ENCODE measurements at regions not wholly inside any gene's neighbourhood (a gene's known extent, or its start where the extent isn't known, plus 50 kb on each side); places are given as distances from the start of the nearest gene placed in this dataset.
"Not testable (repeated sequence)": the region's sequence is repeated elsewhere in the genome, so short reads cannot be mapped to it uniquely, and the experiment has no call there.

DNA sequence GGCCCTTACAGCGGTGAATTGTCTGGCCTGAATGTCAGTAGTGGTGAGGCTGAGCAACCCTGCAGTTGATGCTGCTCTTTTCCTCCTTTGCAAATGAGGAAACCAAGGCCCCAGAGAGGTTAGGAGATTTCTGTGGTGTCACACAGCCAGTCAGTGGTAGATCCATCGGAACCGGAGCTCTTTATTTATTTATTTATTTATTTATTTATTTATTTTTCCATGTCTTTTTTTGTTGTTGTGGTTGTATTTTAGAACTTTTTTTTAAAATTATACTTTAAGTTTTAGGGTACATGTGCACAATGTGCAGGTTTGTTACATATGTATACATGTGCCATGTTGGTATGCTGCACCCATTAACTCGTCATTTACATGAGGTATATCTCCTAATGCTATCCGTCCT lies 368.4 kb upstream of the CLINT1 start:
- DNase-seq; H4K8ac ChIP-seq (ENCODE audit: low read length); H3K36me3 ChIP-seq (ENCODE audit: control insufficient read depth in 1 of 2, insufficient read depth in 2 of 2, low read depth in 1 of 2, low read length in 2 of 2); H3K4ac ChIP-seq (ENCODE audit: low read depth in 1 of 2, low read length in 2 of 2); H2BK12ac ChIP-seq (ENCODE audit: low read length in 2 of 2); H3K14ac ChIP-seq (ENCODE audit: low read length in 2 of 2); H3K79me1 ChIP-seq (replicated peaks; ENCODE audit: low read length, poor library complexity, severe bottlenecking); H3K18ac ChIP-seq (ENCODE audit: low read depth in 1 of 2, low read length in 2 of 2); H2AFZ ChIP-seq (ENCODE audit: low read depth, low read length); H3K9ac ChIP-seq (ENCODE audit: low read length); H3K4me2 ChIP-seq (ENCODE audit: low read length, poor library complexity, severe bottlenecking); H2BK15ac ChIP-seq (ENCODE audit: low read depth, poor library complexity, severe bottlenecking); H2AK5ac ChIP-seq (ENCODE audit: low read length, severe bottlenecking); H4K91ac ChIP-seq (ENCODE audit: low read length); H3K9me3 ChIP-seq (ENCODE audit: control insufficient read depth, low read length); H2BK5ac ChIP-seq (ENCODE audit: low read depth, low read length, poor library complexity, severe bottlenecking); H3K27ac ChIP-seq (ENCODE audit: low read length, poor library complexity, severe bottlenecking); H3K4me3 ChIP-seq (ENCODE audit: insufficient read depth in 1 of 2, low read depth in 1 of 2, low read length in 2 of 2); H3K27me3 ChIP-seq (ENCODE audit: control insufficient read depth in 1 of 2, insufficient read depth in 1 of 2, low read length in 2 of 2); H3K4me1 ChIP-seq (ENCODE audit: control insufficient read depth, insufficient read depth, low read depth, low read length); H3K23ac ChIP-seq (ENCODE audit: low read length in 2 of 2); H2BK120ac ChIP-seq (ENCODE audit: low read depth, low read length): not testable (repeated sequence)
- 93% methylated on average over 1 of the region's 5 CpGs for whole genome bisulfite sequencing

DNA sequence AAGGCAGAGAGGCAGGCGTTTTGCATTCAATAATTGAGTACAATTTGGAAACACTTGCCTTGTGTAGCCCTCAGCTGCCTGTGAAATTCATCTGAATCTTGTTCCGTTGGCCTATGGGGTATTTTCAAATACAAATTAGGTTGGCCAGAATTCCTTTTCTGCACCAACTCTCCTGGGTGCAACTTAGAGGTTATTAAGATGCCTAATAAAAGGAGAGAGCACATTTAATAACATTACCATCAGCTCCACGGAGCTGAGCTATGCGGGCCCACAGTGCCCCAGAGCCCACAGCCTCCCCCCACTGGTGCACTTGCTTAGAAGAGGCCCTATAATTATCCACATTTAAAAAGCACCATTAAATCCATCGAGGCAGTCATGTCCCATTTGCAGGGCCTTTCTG lies 367.6 kb upstream of the CLINT1 start:
- Histone ChIP-seq H2BK120ac (ENCODE audit: low read depth, low read length) (no peak overlapping the region), H3K4me3 (ENCODE audit: insufficient read depth in 1 of 2, low read depth in 1 of 2, low read length in 2 of 2) (no peak overlapping the region), H3K18ac (ENCODE audit: low read depth in 1 of 2, low read length in 2 of 2) (no peak overlapping the region), H2AK5ac (ENCODE audit: low read length, severe bottlenecking) (no peak overlapping the region), H3K4ac (ENCODE audit: low read depth in 1 of 2, low read length in 2 of 2) (no peak overlapping the region), H3K9me3 (ENCODE audit: control insufficient read depth, low read length) (no peaks in the 10 kb centered on the region), H4K8ac (ENCODE audit: low read length) (no peak overlapping the region), H3K23ac (ENCODE audit: low read length in 2 of 2) (no peak overlapping the region), H3K4me1 (ENCODE audit: control insufficient read depth, insufficient read depth, low read depth, low read length) (no peaks in the 10 kb centered on the region), H3K27me3 (ENCODE audit: control insufficient read depth in 1 of 2, insufficient read depth in 1 of 2, low read length in 2 of 2) (no peaks in the 10 kb centered on the region), H3K14ac (ENCODE audit: low read length in 2 of 2) (no peak overlapping the region), H2BK12ac (ENCODE audit: low read length in 2 of 2) (no peak overlapping the region), H2BK5ac (ENCODE audit: low read depth, low read length, poor library complexity, severe bottlenecking) (no peak overlapping the region), H2BK15ac (ENCODE audit: low read depth, poor library complexity, severe bottlenecking) (no peak overlapping the region), H3K36me3 (ENCODE audit: control insufficient read depth in 1 of 2, insufficient read depth in 2 of 2, low read depth in 1 of 2, low read length in 2 of 2) (no peaks in the 10 kb centered on the region), H2AFZ (ENCODE audit: low read depth, low read length) (no peak overlapping the region), H3K4me2 (ENCODE audit: low read length, poor library complexity, severe bottlenecking) (no peak overlapping the region), H4K91ac (ENCODE audit: low read length) (no peak overlapping the region), H3K79me1 (replicated peaks; ENCODE audit: low read length, poor library complexity, severe bottlenecking) (no peaks in the 10 kb centered on the region), H3K27ac (ENCODE audit: low read length, poor library complexity, severe bottlenecking) (no peak overlapping the region), H3K9ac (ENCODE audit: low read length) (no peak overlapping the region)
- 80% methylated on average over 5 of the region's 5 CpGs for WGBS
- no peak for DNase-seq

DNA sequence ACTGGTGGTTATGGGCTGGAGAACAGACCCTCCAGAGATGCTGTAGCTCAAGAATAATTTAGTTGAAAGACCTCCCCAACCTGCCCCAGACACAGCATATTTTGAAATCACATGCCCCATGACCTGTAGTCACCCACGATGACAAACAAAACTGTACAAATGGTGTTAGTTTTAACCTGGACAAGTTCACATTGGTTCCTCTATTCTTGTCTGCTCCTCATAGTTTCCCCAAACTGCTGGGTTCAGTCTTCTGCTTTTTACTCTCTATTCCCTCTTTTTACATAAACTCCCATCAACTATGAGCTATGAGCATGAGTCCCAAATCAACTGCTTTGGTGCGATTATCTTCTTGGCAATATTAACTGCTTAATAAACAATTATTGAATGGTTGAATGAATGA lies 365.3 kb upstream of the CLINT1 start:
- Histone ChIP-seq H3K18ac (ENCODE audit: low read depth in 1 of 2, low read length in 2 of 2) (no peak overlapping the region), H2AFZ (ENCODE audit: low read depth, low read length) (no peak overlapping the region), H2BK15ac (ENCODE audit: low read depth, poor library complexity, severe bottlenecking) (no peak overlapping the region), H3K4ac (ENCODE audit: low read depth in 1 of 2, low read length in 2 of 2) (no peak overlapping the region), H3K27me3 (ENCODE audit: control insufficient read depth in 1 of 2, insufficient read depth in 1 of 2, low read length in 2 of 2) (no peaks in the 10 kb centered on the region), H2BK5ac (ENCODE audit: low read depth, low read length, poor library complexity, severe bottlenecking) (no peak overlapping the region), H3K9ac (ENCODE audit: low read length) (no peak overlapping the region), H4K8ac (ENCODE audit: low read length) (no peak overlapping the region), H3K23ac (ENCODE audit: low read length in 2 of 2) (no peak overlapping the region), H3K36me3 (ENCODE audit: control insufficient read depth in 1 of 2, insufficient read depth in 2 of 2, low read depth in 1 of 2, low read length in 2 of 2) (no peaks in the 10 kb centered on the region), H2AK5ac (ENCODE audit: low read length, severe bottlenecking) (no peak overlapping the region), H3K14ac (ENCODE audit: low read length in 2 of 2) (no peak overlapping the region), H2BK120ac (ENCODE audit: low read depth, low read length) (no peak overlapping the region), H3K4me1 (ENCODE audit: control insufficient read depth, insufficient read depth, low read depth, low read length) (no peaks in the 10 kb centered on the region), H4K91ac (ENCODE audit: low read length) (no peak overlapping the region), H3K79me1 (replicated peaks; ENCODE audit: low read length, poor library complexity, severe bottlenecking) (no peaks in the 10 kb centered on the region), H3K4me2 (ENCODE audit: low read length, poor library complexity, severe bottlenecking) (no peak overlapping the region), H3K9me3 (ENCODE audit: control insufficient read depth, low read length) (no peaks in the 10 kb centered on the region), H2BK12ac (ENCODE audit: low read length in 2 of 2) (no peak overlapping the region), H3K4me3 (ENCODE audit: insufficient read depth in 1 of 2, low read depth in 1 of 2, low read length in 2 of 2) (no peak overlapping the region), H3K27ac (ENCODE audit: low read length, poor library complexity, severe bottlenecking) (no peak overlapping the region)
- 84% methylated on average over 1 of the region's 2 CpGs for WGBS
- DNase-seq, result no peak

DNA sequence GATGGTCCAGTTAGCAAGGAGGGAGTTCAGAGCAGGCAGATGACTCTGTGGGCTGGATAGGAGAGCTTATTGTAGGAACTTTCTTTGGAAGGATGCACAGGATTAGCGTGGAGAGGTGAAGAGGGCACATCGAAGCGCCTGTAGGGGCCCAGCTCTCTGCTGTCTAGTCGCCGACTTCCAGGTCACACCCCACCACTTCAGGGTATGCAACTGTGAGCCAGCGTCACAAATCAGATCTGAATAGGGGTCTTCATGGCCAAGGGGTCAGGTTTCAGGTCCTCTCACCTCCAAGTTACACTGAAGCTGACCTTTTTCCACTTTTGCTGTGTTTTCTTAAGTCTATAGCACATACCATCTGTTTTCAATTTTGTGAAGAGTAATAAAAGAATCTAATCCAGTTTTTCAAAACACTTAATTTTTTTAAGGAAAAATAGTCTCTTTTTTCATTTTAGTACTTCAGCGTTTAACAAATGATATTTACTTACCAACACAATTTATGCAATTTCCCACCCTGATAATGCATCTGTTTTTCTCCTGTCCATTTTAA lies 364.2 kb upstream of the CLINT1 start:
- Histone ChIP-seq H2BK15ac (ENCODE audit: low read depth, poor library complexity, severe bottlenecking) (no peak overlapping the region), H3K4me2 (ENCODE audit: low read length, poor library complexity, severe bottlenecking) (no peak overlapping the region), H4K8ac (ENCODE audit: low read length) (no peak overlapping the region), H3K9ac (ENCODE audit: low read length) (no peak overlapping the region), H4K91ac (ENCODE audit: low read length) (no peak overlapping the region), H3K36me3 (ENCODE audit: control insufficient read depth in 1 of 2, insufficient read depth in 2 of 2, low read depth in 1 of 2, low read length in 2 of 2) (no peaks in the 10 kb centered on the region), H3K27me3 (ENCODE audit: control insufficient read depth in 1 of 2, insufficient read depth in 1 of 2, low read length in 2 of 2) (no peaks in the 10 kb centered on the region), H3K9me3 (ENCODE audit: control insufficient read depth, low read length) (no peaks in the 10 kb centered on the region), H2AK5ac (ENCODE audit: low read length, severe bottlenecking) (no peak overlapping the region), H2BK5ac (ENCODE audit: low read depth, low read length, poor library complexity, severe bottlenecking) (no peak overlapping the region), H3K18ac (ENCODE audit: low read depth in 1 of 2, low read length in 2 of 2) (no peak overlapping the region), H3K27ac (ENCODE audit: low read length, poor library complexity, severe bottlenecking) (no peak overlapping the region), H3K4me1 (ENCODE audit: control insufficient read depth, insufficient read depth, low read depth, low read length) (no peaks in the 10 kb centered on the region), H2AFZ (ENCODE audit: low read depth, low read length) (no peak overlapping the region), H3K23ac (ENCODE audit: low read length in 2 of 2) (no peak overlapping the region), H3K4me3 (ENCODE audit: insufficient read depth in 1 of 2, low read depth in 1 of 2, low read length in 2 of 2) (no peak overlapping the region), H3K4ac (ENCODE audit: low read depth in 1 of 2, low read length in 2 of 2) (no peak overlapping the region), H2BK12ac (ENCODE audit: low read length in 2 of 2) (no peak overlapping the region), H3K14ac (ENCODE audit: low read length in 2 of 2) (no peak overlapping the region), H2BK120ac (ENCODE audit: low read depth, low read length) (no peak overlapping the region), H3K79me1 (replicated peaks; ENCODE audit: low read length, poor library complexity, severe bottlenecking) (no peaks in the 10 kb centered on the region)
- DNase-seq, result no peak
- WGBS, result 61% methylated on average over 7 of the region's 7 CpGs

Data from mesenchymal stem cell (in vitro differentiated cells and primary cell).